ENCODE measurements at regions not wholly inside any gene's neighbourhood (a gene's known extent, or its start where the extent isn't known, plus 50 kb on each side); places are given as distances from the start of the nearest gene placed in this dataset.

DNA sequence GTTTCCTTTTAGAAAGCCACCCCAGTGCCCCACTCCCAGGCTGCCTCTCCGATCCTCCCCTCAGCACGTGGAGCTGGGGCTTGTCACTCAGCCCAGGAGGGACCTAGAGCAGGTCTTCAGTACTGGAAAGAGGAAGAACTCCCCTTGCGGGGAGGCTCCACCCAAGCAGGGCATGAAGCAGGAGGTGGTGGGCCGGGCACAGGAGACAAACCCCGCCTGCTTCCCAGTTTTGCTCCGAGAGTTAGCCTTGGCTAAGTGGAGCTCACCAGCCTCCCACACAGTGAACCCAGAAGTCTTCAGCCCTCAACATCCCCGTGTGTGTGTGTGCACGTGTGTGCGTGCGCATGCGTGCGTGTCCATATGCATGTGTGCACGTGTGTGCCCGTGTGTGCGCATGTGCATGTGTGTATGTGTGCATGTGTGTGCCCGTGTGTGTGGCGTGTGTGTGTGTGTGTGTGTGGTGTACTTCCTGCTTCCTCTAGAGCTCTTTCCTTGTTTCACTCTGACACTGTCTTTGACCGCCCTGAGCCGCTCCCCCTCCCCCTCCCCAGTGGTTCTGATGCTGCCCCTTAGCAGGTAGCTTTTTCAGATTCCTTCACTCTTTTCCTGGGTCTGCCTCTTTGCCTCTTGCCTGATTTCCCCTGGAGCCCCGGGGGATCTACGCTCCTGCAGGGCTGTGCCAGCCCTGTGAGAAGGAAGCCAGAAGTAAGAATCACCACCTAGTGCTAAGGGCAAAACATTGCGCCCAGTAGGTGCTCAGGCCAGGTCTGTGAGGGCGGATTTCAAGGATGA lies 239.8 kb downstream of the CDC5L start:
- POLR2A ChIA-PET, result no interaction called here
- Mint-ChIP-seq H3K36me3 (ENCODE audit: low read depth) (no peaks in the 10 kb centered on the region), H3K4me1 (peaks cover 24% of the 10 kb centered on the region), H3K27ac (no peak overlapping the region), H3K9me3 (no peaks in the 10 kb centered on the region), H3K4me3 (no peak overlapping the region), H3K27me3 (peaks cover 3% of the 10 kb centered on the region)
- CTCF ChIA-PET, result interaction anchor here (0.6 to 1.1 kb wide), 3 partner anchors 28 to 708 kb away, joined by 3 to 4 read pairs (median 3); no protein-coding TSS in a partner anchor
- DNase-seq, result peak; percentile 25

DNA sequence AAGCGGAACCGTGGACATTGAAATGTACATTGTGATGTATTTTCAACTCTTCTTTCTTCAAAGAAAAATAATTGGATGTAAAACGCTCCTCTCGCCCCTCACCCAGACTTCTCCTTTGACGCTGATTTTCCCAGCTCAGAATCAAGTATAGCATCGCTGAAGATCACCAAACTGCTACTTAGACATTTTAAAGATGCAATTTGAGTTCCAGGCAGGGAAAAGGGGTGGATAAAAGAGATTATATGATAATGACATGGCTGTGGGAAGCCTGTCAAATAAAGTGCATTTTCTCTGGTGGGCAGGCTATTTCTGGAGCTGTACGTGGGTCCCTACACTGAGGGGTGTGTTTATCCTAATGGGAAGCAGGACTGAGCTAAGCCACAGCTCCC lies 240.4 kb downstream of the CDC5L start:
- no peak overlapping the region for H3K27ac Mint-ChIP-seq
- CTCF ChIA-PET, result interaction anchor here (0.6 to 1.1 kb wide), 2 partner anchors 28 to 708 kb away, joined by 3 read pairs; no protein-coding TSS in a partner anchor

GRCh38 chr6:44628347-44628746 lies 240.8 kb downstream of the CDC5L start:
- CTCF ChIA-PET, result interaction anchor here (3.0 kb wide), 1 partner anchor 28 kb away, joined by 15 read pairs; no protein-coding TSS in a partner anchor
- no peaks in the 10 kb centered on the region for H3K9me3 Mint-ChIP-seq
- H3K4me3 Mint-ChIP-seq, result no peak overlapping the region
- POLR2A ChIA-PET, result no interaction called here
- no peak overlapping the region for H3K27ac Mint-ChIP-seq
- peaks cover 3% of the 10 kb centered on the region for H3K27me3 Mint-ChIP-seq
- DNase-seq, result no peak
- H3K36me3 Mint-ChIP-seq (ENCODE audit: low read depth), result no peaks in the 10 kb centered on the region
- peaks cover 24% of the 10 kb centered on the region for H3K4me1 Mint-ChIP-seq

More for the DNA sequence above, 240.4 kb downstream of the CDC5L start:
- Mint-ChIP-seq H3K4me1 (peaks cover 24% of the 10 kb centered on the region), H3K4me3 (no peak overlapping the region), H3K9me3 (no peaks in the 10 kb centered on the region), H3K36me3 (ENCODE audit: low read depth) (no peaks in the 10 kb centered on the region), H3K27me3 (peaks cover 3% of the 10 kb centered on the region)
- DNase-seq, result no peak
- POLR2A ChIA-PET, result no interaction called here

- Mint-ChIP-seq H3K27ac (no peak overlapping the region), H3K4me3 (no peak overlapping the region), H3K9me3 (no peaks in the 10 kb centered on the region), H3K36me3 (ENCODE audit: low read depth) (no peaks in the 10 kb centered on the region), H3K27me3 (peaks cover 3% of the 10 kb centered on the region), H3K4me1 (peaks cover 24% of the 10 kb centered on the region)
- POLR2A ChIA-PET, result no interaction called here
- CTCF ChIA-PET, result interaction anchor here (1.2 to 3.6 kb wide), 7 partner anchors 24 to 1301 kb away, joined by 3 to 32 read pairs (median 11); no protein-coding TSS in a partner anchor
- no peak for DNase-seq
Observed at GRCh38 chr6:44629636-44630035, 242.1 kb downstream of the CDC5L start.

- ChIA-PET CTCF (interaction anchor here (0.6 to 3.6 kb wide), 23 partner anchors 9 to 1342 kb away, joined by 3 to 32 read pairs (median 4); partner anchors contain the start of gene SUPT3H), POLR2A (interaction anchor here (0.9 to 1.1 kb wide), 6 partner anchors 13 to 1292 kb away, joined by 3 to 5 read pairs (median 4); partner anchors contain the start of gene SUPT3H)
- Mint-ChIP-seq H3K36me3 (ENCODE audit: low read depth) (no peaks in the 10 kb centered on the region), H3K4me3 (no peak overlapping the region), H3K4me1 (peaks cover 24% of the 10 kb centered on the region), H3K27me3 (peaks cover 3% of the 10 kb centered on the region), H3K27ac (no peak overlapping the region), H3K9me3 (no peaks in the 10 kb centered on the region)
- DNase-seq, result peak; percentile 60
Observed at GRCh38 chr6:44630125-44631028, 242.9 kb downstream of the CDC5L start.

- ChIA-PET CTCF (interaction anchor here (1.0 to 3.6 kb wide), 2 partner anchors 156 to 1290 kb away, joined by 5 to 32 read pairs; no protein-coding TSS in a partner anchor), POLR2A (interaction anchor here (0.6 kb wide), 1 partner anchor 706 kb away, joined by 4 read pairs; no protein-coding TSS in a partner anchor)
- no peak overlapping the region for H3K4me3 Mint-ChIP-seq
- DNase-seq, result no peak
- no peaks in the 10 kb centered on the region for H3K36me3 Mint-ChIP-seq (ENCODE audit: low read depth)
- H3K4me1 Mint-ChIP-seq, result peaks cover 18% of the 10 kb centered on the region
- peaks cover 3% of the 10 kb centered on the region for H3K27me3 Mint-ChIP-seq
- no peak overlapping the region for H3K27ac Mint-ChIP-seq
- no peaks in the 10 kb centered on the region for H3K9me3 Mint-ChIP-seq
Observed at GRCh38 chr6:44631968-44632367, 244.5 kb downstream of the CDC5L start.

DNA sequence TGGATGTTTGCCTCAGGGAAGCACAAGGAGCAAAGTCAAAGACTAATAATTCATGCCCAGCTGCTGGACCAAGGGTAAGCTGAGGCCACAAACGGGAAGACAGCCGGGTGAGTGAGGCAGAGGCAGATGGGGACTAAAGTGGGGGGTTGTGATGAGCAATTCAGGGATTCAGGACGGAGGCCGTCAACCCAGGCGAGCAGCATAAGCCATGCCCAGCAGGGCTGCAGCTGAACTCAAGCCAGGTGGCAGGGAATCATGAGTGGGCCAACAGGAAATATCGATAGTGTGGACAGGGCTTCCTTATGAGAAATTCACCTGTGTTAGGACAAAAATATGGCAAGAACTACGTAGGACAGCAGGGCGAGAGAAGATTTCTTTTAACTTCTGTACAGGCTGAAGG lies 246.8 kb downstream of the CDC5L start:
- no peaks in the 10 kb centered on the region for H3K9me3 Mint-ChIP-seq
- no peaks in the 10 kb centered on the region for H3K36me3 Mint-ChIP-seq (ENCODE audit: low read depth)
- no peak for DNase-seq
- H3K27ac Mint-ChIP-seq, result no peak overlapping the region
- no peak overlapping the region for H3K4me3 Mint-ChIP-seq
- peaks cover 3% of the 10 kb centered on the region for H3K27me3 Mint-ChIP-seq
- ChIA-PET POLR2A (no interaction called here), CTCF (interaction anchor here (1.3 to 1.8 kb wide), 2 partner anchors 21 to 1289 kb away, joined by 3 to 10 read pairs; no protein-coding TSS in a partner anchor)
- H3K4me1 Mint-ChIP-seq, result peaks cover 9% of the 10 kb centered on the region

DNA sequence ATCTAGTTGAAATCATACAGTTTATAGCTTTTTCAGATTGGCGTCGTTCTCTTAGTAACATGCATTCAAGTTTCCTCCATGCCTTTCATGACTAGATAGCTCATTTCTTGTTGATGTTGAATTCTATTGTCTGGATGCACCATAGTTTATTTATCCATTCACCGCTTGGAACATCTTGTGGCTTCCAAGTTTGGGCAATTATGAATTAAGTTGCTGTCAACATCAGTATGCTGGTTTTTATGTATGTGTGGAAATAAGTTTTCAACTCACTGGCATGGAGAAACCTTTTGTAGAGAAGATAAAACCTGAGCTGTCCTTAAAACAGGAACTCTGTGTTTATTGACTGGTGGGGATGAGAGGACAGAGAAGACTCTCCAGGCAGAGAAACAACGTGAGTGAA lies 248.0 kb downstream of the CDC5L start:
- ChIA-PET CTCF (no interaction called here), POLR2A (no interaction called here)
- Mint-ChIP-seq H3K27ac (no peak overlapping the region), H3K9me3 (no peaks in the 10 kb centered on the region), H3K4me1 (peaks cover 4% of the 10 kb centered on the region), H3K4me3 (no peak overlapping the region), H3K27me3 (peaks cover 3% of the 10 kb centered on the region), H3K36me3 (ENCODE audit: low read depth) (no peaks in the 10 kb centered on the region)
- no peak for DNase-seq

GRCh38 chr6:44636561-44637248 lies 249.2 kb downstream of the CDC5L start:
- H3K4me3 Mint-ChIP-seq, result no peak overlapping the region
- no peak for DNase-seq
- CTCF ChIA-PET, result no interaction called here

GRCh38 chr6:44641344-44642031 lies 254.0 kb downstream of the CDC5L start:
- Mint-ChIP-seq H3K27me3 (no peaks in the 10 kb centered on the region), H3K9me3 (no peaks in the 10 kb centered on the region), H3K27ac (peak overlapping the region; percentile 84), H3K4me1 (peaks cover 35% of the 10 kb centered on the region), H3K36me3 (ENCODE audit: low read depth) (no peaks in the 10 kb centered on the region), H3K4me3 (no peak overlapping the region)
- ChIA-PET POLR2A (no interaction called here), CTCF (interaction anchor here (0.7 kb wide), 2 partner anchors 11 to 165 kb away, joined by 5 read pairs; no protein-coding TSS in a partner anchor)
- DNase-seq, result no peak

More at GRCh38 chr6:44636561-44637248, 249.2 kb downstream of the CDC5L start:
- POLR2A ChIA-PET, result no interaction called here
- no peaks in the 10 kb centered on the region for H3K27me3 Mint-ChIP-seq
- H3K4me1 Mint-ChIP-seq, result peaks cover 14% of the 10 kb centered on the region
- no peaks in the 10 kb centered on the region for H3K36me3 Mint-ChIP-seq (ENCODE audit: low read depth)
- H3K9me3 Mint-ChIP-seq, result no peaks in the 10 kb centered on the region
- no peak overlapping the region for H3K27ac Mint-ChIP-seq

DNA sequence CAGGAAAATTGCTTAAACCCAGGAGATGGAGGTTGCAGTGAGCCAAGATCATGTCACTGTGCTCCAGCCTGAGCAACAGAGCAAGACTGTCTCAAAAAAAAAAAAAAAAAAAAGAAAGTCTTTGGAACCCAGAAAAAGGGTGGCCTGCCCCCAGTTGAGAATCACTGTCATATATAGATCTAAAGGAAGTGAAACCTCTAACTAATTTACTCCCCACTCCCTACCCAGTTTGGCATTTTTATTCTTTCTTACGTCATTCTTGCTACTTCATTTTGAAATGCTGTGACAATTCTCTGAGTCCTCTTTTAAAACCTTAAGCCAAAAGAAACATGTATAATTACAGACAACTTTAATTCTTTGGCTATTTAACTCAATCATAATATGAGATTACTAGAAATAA lies 254.8 kb downstream of the CDC5L start:
- no peaks in the 10 kb centered on the region for H3K27me3 Mint-ChIP-seq

More for the DNA sequence above, 254.8 kb downstream of the CDC5L start:
- Mint-ChIP-seq H3K4me3 (peak overlapping the region; percentile 0), H3K27ac (peak overlapping the region; percentile 84), H3K9me3 (no peaks in the 10 kb centered on the region), H3K4me1 (peaks cover 35% of the 10 kb centered on the region), H3K36me3 (ENCODE audit: low read depth) (no peaks in the 10 kb centered on the region)
- no peak for DNase-seq
- ChIA-PET POLR2A (interaction anchor here (1.2 to 2.0 kb wide), 3 partner anchors 10 to 736 kb away, joined by 3 to 5 read pairs (median 5); partner anchors contain the start of gene SUPT3H), CTCF (interaction anchor here (0.7 to 1.3 kb wide), 4 partner anchors 11 to 167 kb away, joined by 3 to 5 read pairs (median 4); no protein-coding TSS in a partner anchor)

Measured in activated CD4-positive, alpha-beta memory T cell treated with anti-CD3 and anti-CD28 coated beads, Interleukin-2, amount 10 ng/mL, durations not matched to agents 7 days and 5 days (primary cell).